Adrenal gland (tissue), 9 donors: ENCODE measurements at regions not wholly inside any gene's neighbourhood (a gene's known extent, or its start where the extent isn't known, plus 50 kb on each side); places are given as distances from the start of the nearest gene placed in this dataset.

Source experiments
- DNase-seq, 7 donors: peaks; one replicate each; pipeline ENCODE4 v3.0.0-alpha.2; 2019 to 2020
- H3K27ac ChIP-seq, 5 donors: fragments of 200-600 bp; sonication (generic) in 4 of 5; 1 replicate in 3 of 5; 2 replicates in 2 of 5; pipeline versions ENCODE4 v1.5.1 to v1.8.0; 2016 to 2020; ENCODE audit warnings: mild to moderate bottlenecking in 1 of 5
- H3K27me3 ChIP-seq: fragments of 200-600 bp; 2 replicates; pipeline ENCODE4 v1.8.0; 2021
- H3K36me3 ChIP-seq, 2 donors: fragments of 200-600 bp; replicated peaks in 1 of 2; 1 replicate in 1 of 2; 2 replicates in 1 of 2; pipeline versions ENCODE4 v1.5.1 to v1.8.0; 2018 to 2022
- H3K4me1 ChIP-seq, 2 donors: fragments of 200-600 bp; replicated peaks in 1 of 2; 1 replicate in 1 of 2; 2 replicates in 1 of 2; pipeline versions ENCODE4 v1.5.1 to v1.8.0; 2018 to 2021
- H3K4me3 ChIP-seq, 4 donors: fragments of 200-600 bp; sonication (generic) in 3 of 4; one replicate each; pipeline ENCODE4 v1.5.1; 2016 to 2018
- H3K9me3 ChIP-seq, 3 donors: fragments of 200-600 bp; sonication (generic) in 1 of 3; replicated peaks in 1 of 3; 1 replicate in 2 of 3; 2 replicates in 1 of 3; pipeline versions ENCODE4 v1.5.1 to v1.8.0; 2016 to 2021
- CTCF ChIP-seq, 6 experiments: fragments of 450-650 bp in 4 of 6; fragments of 200-600 bp in 2 of 6; sonication (generic) in 1 of 6; IDR thresholded peaks; 1 replicate in 5 of 6; 2 replicates in 1 of 6; pipeline versions ENCODE4 v1.5.1 to v1.8.0; 2016 to 2021; ENCODE audit warnings: antibody characterized with exemption in 6 of 6, mild to moderate bottlenecking in 2 of 6, moderate library complexity in 1 of 6
- POLR2A ChIP-seq, 2 donors: fragments of 450-650 bp; IDR thresholded peaks; one replicate each; pipeline ENCODE4 v1.6.1; 2017; ENCODE audit warnings: antibody characterized with exemption in 2 of 2, mild to moderate bottlenecking in 2 of 2, moderate library complexity in 1 of 2
- WGBS, 4 donors: extraction: QIAGEN DNeasy Blood & Tissue Kit in 2 of 4; methylation state at CpG; one replicate each; pipeline versions ENCODE4 v1.1.5 to v1.1.7; 2013 to 2017; 5-methylcytosine and 5-hydroxymethylcytosine counted together
- intact Hi-C, 2 donors: fragments of 100-400 bp; cut with DNase I; formaldehyde crosslinking; loops; one replicate each; pipeline versions ENCODE4 v1.14.1 to v1.15.0; 2022 to 2023
- donor health status: healthy with polysubstance abuse.
- donor health status: Bipolar disorder and iron deficiency.
- donor health status: DM: yes; HTN: yes; CAD: no.
- donor health status: DM: no; HTN: no; CAD: no.
- donor health status: DM: no; HTN: no; CAD: no.

GRCh38 chr5:155759252-155759651 is 567.7 kb upstream of the SGCD start:
- no peak for TF ChIP-seq CTCF (IDR thresholded peaks at IDR 0.05)
- no peak for TF ChIP-seq POLR2A (IDR thresholded peaks at IDR 0.05)
- no peaks in the 10 kb centered on the region for H3K4me1 ChIP-seq
- no peaks in the 10 kb centered on the region for H3K36me3 ChIP-seq
- intact Hi-C loops: loop anchor here in 1 of 2 donors (5.0 kb wide), 1 partner anchor 182 kb away; no protein-coding TSS in a partner anchor
- no peaks in the 10 kb centered on the region for H3K27me3 ChIP-seq
- no peak overlapping the region for H3K27ac ChIP-seq
- H3K9me3 ChIP-seq: no peaks in the 10 kb centered on the region
- DNase-seq: no peak
- no peak overlapping the region for H3K4me3 ChIP-seq
- 84 to 97% (median 91%) methylated on average over 2 of the region's 2 CpGs for WGBS, 4 donors

DNA sequence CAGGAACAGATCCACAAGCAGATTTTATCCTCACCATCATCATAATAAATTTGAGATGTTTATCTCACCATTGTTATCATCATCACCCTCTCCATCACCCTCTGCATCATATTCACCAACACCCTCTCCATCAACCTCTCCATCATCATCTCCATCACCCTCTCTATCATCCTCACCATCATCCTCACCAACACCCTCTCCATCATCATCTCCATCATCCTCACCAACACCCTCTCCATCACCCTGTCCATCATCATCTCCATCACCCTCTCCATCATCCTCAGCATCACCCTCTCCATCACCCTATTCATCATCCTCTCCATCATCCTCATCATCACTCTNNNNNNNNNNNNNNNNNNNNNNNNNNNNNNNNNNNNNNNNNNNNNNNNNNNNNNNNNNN is 567.0 kb upstream of the SGCD start:
- no peak overlapping the region for H3K27ac ChIP-seq
- DNase-seq: no peak
- H3K4me3 ChIP-seq: no peak overlapping the region
- intact Hi-C loops: loop anchor here in 1 of 2 donors (5.0 kb wide), 1 partner anchor 183 kb away; no protein-coding TSS in a partner anchor
- no peaks in the 10 kb centered on the region for H3K4me1 ChIP-seq
- no peaks in the 10 kb centered on the region for H3K9me3 ChIP-seq
- no peaks in the 10 kb centered on the region for H3K27me3 ChIP-seq
- H3K36me3 ChIP-seq: no peaks in the 10 kb centered on the region
- TF ChIP-seq POLR2A (IDR thresholded peaks at IDR 0.05) (no peak), CTCF (IDR thresholded peaks at IDR 0.05) (no peak)

DNA sequence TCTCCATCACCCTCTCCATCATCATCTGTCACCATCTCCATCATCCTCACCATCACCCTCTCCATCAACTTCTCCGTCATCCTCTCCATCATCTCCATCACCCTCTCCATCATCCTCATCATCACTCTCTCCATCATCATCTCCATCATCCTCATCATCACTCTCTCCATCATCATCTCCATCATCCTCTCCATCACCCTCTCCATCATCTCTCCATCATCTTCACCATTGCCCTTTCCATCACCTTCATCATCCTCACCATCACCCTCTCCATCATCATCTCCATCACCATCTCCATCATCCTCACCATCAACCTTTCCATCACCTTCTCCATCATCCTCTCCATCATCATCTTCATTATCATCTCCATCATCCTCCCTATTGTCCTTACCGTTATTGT is 565.5 kb upstream of the SGCD start:
- TF ChIP-seq POLR2A (IDR thresholded peaks at IDR 0.05) (no peak), CTCF (IDR thresholded peaks at IDR 0.05) (no peak)
- no peak for DNase-seq

DNA sequence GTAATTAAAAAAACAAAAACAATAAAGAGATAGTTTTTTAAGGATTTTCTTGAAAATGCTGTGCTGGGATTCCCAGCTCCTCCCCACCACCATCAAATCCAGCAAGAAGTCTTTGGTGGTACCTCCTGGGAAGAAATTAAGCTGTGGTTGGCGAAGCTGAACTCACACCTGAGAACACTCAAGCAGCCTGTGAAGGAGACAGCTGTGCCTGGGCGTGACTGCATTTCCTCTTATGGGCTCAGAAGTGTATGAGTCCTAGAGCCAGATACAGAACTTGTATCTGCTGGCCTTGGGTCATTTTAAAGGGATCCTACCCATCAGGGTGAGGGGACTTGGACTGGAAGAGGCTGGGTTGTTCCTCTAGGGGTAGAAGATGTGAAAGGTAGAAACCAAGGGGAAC is 561.2 kb upstream of the SGCD start:
- WGBS, 4 donors: 73 to 83% (median 79%) methylated on average over 2 of the region's 2 CpGs
- intact Hi-C loops: no loop called here
- DNase-seq: no peak
- Histone ChIP-seq H3K27me3 (no peaks in the 10 kb centered on the region), H3K4me1 (no peaks in the 10 kb centered on the region), H3K9me3 (no peaks in the 10 kb centered on the region), H3K4me3 (no peak overlapping the region), H3K27ac (no peak overlapping the region), H3K36me3 (no peaks in the 10 kb centered on the region)
- TF ChIP-seq CTCF (IDR thresholded peaks at IDR 0.05) (no peak), POLR2A (IDR thresholded peaks at IDR 0.05) (no peak)

More for the DNA sequence above, 565.5 kb upstream of the SGCD start:
- intact Hi-C loops: no loop called here
- Histone ChIP-seq H3K4me1 (no peaks in the 10 kb centered on the region), H3K4me3 (no peak overlapping the region), H3K27ac (no peak overlapping the region), H3K27me3 (no peaks in the 10 kb centered on the region), H3K9me3 (no peaks in the 10 kb centered on the region), H3K36me3 (no peaks in the 10 kb centered on the region)
- 88 to 93% (median 91%) methylated on average over 2 of the region's 2 CpGs for WGBS, 4 donors
